HG03354 (cell line): ENCODE measurements at regions not wholly inside any gene's neighbourhood (a gene's known extent, or its start where the extent isn't known, plus 50 kb on each side); places are given as distances from the start of the nearest gene placed in this dataset.

Experiments
- ATAC-seq: cut with Tn5 transposase; IDR thresholded peaks from one replicate; pipeline ENCODE4 v1.9.1; 2021; ENCODE audit warnings: mild to moderate bottlenecking; ENCODE audit not compliant: unreplicated experiment, poor library complexity, severe bottlenecking

DNA sequence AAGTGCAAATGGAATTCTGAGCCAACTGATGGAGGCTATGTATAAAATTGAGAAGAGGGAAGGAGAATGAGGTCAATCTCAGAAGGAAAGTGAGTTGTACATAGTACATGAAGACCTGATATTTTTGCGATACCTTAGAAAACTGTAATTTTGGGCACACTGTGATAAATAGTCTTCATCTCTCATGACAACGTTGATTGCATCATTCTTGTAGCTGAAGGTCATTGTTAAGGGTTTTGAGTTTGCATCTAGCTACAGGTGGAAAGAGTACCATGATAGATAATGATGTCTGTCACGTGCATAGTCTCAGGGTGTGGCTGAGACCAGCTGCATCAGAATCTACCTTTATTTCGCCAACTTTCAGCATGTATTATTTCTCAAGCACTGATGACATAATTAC lies 435.4 kb upstream of the MDFIC2 start:
- ATAC-seq, result no peak

DNA sequence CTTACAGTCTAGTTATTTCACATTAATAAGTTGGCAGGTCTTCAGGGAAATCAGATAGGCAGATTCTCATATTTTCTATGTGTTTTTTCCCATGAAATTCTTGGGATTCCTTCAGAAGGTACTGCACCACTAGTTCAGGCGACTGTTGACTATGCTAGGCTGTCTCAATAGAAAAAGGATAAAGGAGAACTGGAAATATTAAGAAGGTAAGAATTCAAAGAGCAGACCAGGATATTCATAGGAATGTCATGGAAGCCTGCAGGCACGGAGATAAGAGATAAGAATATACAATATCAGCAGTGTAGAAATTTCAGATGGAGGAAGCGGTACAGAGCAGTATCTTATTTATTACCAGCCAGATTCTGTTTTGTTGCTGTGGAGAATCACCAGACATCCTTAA lies 432.1 kb upstream of the MDFIC2 start:
- no peak for ATAC-seq

DNA sequence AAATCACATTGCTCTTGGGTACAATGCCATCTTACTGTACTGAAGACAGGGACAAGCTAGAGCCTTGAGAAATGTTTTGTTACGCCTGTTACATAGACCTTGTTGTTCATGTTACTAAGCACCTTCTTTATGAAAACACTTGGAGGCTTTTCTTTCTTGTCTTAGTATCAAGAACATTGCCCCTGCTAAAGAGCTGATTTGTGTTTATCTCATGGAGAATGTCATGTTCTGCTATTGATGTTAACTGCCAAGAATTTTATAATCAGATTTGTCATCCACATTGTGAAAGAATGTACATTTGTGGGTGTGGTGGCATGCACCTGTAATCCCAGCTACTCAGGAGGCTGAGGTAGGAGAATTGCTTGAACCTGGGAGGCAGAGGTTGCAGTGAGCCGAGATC lies 431.3 kb upstream of the MDFIC2 start:
- no peak for ATAC-seq

DNA sequence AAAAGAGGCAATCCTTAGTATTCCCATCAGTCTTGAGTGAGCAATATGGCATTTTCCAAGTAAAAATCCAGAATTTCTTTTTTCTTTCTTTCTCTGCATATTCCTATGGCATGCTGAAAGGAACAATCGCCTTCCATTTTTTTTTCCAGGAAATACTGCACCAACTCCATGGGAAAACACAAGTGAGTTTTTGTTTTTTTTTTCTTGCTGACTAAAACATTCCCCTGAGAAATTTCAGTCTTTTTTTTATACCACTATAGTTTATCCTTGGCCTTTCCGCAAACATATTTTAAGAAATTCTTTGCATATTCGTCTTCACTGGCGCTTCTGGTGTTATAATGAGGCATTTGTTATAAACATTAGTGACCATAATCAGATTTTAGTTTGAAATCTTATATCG lies 429.6 kb upstream of the MDFIC2 start:
- no peak for ATAC-seq

DNA sequence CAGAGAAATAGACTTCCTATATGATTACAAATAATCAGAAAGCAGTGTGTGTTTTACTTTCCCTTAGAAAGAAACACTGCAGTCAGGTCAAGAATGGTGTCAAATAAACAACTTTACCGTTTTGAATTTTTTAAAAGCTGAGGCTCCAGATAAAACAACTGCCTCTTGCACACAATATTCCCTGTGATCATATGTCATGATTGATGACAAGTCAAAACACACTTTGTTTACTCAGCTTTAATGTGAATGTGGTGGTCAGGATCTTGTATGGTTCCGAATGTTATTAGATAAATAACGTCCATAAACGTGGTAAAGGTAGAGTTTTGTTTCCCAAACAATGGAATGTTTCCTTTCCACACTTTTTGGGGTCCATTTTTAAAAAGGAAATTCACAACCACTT lies 428.4 kb upstream of the MDFIC2 start:
- ATAC-seq, result no peak

DNA sequence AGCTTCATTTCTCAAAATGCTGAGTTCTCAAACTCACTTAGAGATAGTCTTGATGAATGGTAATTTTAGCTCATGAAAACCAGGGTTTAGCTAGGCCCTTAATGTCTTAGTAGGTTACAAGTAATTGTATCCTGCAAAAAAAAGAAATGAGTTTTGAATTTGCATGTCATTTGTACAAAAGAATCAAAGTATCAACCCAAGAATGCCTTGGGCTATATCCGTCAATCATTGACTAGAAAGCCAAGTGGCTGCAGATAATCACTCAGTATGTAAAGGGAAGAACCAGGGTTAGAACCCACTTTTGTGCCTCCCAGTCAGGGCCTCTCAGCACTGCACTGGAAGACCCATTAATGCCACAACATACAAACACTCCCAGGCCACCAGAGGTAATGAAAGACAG lies 427.6 kb upstream of the MDFIC2 start:
- no peak for ATAC-seq

DNA sequence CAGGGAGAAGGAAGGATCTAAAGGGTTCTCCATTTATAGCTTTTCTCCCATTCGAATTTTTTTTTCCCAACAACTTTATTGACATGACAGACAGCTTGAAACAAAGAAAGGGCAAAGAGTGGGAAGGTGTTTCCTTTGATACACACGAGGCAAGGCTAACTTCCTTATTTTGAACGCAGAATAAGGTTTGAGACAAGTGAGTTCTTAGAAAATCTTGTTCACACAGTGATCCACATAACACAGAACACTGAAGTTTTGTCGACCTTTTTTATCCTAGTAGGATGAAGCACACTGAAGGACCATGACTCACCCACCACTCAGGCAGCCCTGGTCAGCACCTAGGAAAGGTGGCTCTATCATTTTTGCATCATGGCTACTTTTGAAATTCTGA lies 425.8 kb upstream of the MDFIC2 start:
- no peak for ATAC-seq

DNA sequence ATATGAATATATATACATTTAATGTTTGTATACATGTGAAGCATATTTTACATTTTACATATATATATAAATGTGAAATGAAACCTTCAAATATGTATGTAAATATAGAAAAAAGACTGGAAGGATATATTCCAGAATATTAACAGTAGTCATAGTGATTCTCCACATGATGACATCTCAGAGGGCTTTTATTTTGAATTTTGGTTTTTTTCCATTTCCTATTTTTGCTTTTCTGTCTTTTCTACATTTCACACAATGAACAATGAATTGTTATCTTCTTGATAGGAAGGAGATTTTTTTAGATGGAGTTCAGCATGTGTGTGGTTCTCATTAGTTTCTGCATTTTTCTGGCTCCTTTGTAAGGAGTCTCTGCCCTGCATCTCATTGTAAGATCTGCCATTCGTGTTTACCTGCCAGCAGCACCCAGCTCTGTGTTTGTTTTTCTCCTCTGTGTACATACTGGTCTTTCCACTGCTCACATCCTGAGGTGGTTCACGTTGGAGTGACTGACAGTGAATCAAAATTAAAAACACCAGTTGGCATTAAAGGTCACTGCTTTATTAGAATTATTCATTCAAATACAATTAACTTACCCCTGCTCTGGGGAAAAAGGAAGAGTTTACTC lies 425.3 kb upstream of the MDFIC2 start:
- no peak for ATAC-seq

DNA sequence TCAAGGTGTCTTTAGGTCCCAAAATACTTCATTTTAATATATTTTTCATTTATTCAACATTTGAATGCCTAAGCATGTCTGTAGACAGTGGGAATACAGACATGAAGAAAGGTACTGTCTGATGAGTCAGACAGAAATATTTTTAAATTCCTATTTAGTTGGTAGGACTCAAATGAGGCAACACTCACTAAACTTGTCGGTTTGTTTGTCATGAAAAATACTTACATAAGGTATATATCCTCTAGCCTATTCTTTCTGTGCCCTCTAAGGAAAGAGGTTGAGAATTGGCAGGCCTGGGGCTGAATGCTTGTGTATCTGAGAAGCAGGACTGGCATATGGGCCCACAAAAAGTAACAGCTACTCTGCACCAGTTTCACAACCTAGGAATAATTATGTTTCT lies 423.6 kb upstream of the MDFIC2 start:
- ATAC-seq, result no peak

DNA sequence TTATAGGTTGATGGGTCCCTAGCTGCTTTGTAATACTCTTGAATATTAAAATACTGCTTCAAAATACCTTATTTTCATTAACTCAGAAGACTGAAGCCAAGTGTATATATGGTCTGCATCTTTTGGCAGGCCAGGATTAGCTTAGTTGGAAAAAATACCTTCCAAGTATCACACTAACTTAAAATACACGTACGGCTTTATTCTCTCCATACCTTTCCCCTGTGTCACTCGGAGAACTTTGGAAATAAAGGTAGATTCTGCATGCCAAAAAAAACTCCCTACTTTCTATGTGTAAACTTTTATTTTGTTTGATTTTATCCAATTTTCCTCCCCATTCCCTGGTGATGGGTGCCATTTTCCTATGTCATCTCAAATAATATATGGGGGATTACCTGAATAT lies 422.3 kb upstream of the MDFIC2 start:
- no peak for ATAC-seq

DNA sequence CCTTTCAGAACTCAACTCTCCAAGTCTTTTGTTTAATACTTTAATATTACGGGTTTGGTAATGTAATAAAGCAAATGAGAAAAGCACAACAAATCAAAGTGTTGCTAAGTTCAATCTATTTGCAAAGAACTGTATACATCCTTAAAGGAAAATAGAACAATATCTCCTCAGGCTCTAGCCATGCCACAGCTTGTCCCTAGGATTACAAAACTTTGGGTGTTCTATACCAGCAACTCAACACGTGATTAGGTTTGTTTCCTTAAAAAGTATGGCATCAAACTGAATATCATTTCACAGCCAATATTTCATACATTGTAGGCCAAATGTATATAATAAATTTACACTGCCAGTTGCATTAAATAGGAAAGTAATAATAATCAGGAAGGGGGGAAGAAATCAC lies 418.6 kb upstream of the MDFIC2 start:
- no peak for ATAC-seq

DNA sequence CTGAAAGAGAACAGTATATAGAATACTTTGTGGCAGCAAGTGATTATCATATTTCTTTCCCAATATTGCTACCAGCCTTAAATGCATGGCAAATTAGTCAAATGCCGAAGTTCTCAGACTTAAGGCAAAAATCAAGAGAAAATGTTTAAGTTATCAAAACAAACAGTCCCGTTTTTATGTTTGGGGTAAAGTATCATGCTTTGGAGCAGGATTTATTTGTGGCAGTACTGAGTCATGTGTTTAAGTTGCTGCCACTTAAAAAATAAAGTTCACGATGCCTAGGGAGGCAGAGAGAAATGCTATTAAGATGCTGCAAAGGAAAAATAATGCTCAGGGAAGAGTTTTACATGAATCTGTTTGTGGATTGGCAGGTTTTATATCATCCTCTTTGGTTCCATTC lies 417.4 kb upstream of the MDFIC2 start:
- ATAC-seq, result no peak

DNA sequence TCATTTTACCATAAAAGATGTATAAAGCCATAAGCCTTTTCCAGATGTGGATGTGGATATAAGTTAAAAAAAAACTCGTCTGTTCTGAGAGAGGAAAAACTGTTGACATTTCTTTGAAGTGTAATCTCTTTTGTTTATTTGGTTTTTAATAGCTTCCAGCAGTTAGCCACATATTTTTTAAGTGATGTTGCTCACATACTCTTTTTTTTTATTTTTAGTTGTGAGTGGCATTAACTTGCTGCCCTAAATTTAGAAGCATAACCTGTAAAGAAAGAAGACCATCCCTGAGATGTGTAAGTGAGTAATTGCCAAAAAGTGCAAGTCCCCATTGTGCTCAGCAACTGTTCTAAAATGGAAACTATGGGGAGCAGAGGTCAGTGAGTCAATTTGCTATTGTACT lies 415.9 kb upstream of the MDFIC2 start:
- no peak for ATAC-seq

DNA sequence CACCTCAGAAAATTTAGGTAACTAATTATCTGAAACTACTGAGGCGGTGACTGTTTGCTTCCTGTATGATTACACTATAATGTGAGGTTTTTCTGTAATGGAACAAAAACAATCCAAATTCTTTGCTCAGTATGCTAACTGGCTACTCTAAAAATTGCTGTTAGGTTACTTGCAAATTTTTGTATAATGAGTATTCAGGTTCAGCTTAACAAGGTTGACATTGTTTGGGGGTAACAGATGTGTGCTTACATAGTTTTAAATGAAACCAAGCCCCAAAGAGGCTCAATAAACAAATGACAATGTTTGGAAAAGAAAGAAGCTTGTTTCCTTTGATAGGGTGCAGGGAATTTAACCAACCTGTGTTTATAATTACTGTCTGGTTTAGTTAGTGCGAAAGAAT lies 414.5 kb upstream of the MDFIC2 start:
- ATAC-seq, result no peak

DNA sequence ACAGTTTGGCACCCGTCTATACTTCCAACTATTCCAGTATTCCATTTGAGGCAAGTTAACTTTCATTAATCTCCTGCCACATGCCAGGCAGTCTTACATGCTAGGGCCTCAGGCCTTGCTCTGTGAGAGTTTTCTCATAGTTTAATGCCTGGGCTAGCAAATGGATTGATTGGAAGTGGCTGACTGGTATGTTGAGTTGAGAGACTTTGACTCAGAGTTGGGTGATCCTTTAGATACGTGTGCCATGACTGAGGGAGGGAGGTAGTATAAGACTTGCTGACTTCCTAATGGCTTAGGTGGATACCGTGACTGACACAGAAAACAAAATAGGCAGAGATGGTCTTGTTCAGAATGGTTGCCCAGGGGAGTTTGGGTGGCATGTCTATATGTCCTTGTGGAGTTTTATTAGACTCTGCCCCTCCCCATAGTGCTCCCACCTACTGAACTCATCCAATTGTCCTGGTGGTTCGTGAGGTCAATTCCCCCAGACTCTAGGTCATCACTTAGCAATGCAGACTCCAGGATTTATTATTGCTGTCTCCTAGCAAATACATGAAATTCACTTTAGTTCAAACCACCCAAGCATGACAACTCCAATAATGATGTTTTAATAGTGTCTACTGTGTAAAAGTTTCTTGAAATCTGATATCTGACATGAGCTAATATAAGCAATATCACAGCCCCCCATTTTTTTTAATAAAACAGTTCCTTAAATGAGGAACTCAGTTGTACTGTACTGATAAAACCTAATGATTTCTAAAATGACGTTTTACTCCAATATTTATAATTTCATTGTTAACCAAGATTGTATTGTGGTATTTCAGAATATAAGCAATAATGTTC lies 413.9 kb upstream of the MDFIC2 start:
- ATAC-seq, result no peak

DNA sequence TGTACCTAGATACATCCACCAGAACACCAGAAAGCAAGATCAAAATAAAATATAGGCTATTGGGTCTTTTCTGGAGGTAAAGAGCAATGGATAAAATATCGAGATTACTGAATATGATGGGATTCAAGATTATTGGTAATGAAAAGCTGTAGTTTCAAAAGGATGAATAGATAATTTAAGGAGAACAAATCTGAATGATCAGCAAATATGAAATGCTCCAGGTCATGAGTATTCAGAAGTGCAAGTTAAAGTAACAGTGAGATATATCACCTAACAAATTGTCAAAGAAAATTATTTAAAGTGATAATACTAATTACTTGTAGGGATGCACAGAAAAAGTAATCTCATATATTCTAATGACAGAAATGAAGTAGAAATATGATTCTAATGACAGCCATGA lies 409.6 kb upstream of the MDFIC2 start:
- no peak for ATAC-seq

DNA sequence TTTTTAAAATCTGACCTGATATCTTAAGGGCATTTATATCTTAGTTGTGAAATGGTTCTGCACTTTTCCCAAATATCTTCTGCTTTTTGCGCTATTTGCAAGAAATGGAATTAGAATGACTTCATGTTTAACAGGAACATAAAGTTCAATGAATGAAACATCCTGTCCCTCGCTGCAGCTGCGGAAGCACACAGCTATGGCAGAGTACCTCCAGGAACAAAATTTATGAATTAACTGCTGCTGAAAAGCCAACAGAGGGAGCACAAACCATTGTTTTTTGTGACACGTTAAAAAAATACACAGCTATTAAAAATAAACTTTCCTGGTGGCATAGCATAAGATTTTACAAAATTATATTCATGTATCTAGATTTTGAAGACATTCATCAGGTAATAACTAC lies 404.4 kb upstream of the MDFIC2 start:
- no peak for ATAC-seq

DNA sequence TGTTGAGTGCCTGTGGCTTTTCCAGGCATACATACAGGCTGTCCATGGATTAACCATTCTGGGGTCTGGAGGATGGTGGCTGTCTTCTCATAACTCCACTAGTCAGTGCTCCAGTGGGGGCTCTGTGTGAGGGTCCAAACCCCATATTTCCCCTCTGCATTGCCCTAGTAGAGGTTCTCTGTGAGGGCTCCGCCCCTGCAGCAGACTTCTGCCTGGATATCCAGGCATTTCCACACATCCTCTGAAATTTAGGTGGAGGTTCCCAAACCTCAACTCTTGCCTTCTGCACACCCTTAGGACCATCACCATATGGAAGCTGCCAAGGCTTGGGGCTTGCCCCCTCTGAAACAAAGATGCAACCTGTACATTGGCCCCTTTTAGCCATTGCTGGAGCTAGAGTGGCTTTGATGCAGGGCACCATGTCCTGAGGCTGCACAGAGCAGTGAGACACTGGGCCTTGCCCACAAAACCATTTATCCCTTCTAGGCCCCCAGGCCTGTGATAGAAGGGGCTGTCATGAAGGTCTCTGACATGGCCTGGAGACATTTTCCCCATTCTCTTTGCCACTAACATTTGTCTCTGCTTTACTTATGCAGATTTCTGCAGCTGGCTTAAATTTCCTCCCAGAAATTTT lies 400.1 kb upstream of the MDFIC2 start:
- no peak for ATAC-seq

DNA sequence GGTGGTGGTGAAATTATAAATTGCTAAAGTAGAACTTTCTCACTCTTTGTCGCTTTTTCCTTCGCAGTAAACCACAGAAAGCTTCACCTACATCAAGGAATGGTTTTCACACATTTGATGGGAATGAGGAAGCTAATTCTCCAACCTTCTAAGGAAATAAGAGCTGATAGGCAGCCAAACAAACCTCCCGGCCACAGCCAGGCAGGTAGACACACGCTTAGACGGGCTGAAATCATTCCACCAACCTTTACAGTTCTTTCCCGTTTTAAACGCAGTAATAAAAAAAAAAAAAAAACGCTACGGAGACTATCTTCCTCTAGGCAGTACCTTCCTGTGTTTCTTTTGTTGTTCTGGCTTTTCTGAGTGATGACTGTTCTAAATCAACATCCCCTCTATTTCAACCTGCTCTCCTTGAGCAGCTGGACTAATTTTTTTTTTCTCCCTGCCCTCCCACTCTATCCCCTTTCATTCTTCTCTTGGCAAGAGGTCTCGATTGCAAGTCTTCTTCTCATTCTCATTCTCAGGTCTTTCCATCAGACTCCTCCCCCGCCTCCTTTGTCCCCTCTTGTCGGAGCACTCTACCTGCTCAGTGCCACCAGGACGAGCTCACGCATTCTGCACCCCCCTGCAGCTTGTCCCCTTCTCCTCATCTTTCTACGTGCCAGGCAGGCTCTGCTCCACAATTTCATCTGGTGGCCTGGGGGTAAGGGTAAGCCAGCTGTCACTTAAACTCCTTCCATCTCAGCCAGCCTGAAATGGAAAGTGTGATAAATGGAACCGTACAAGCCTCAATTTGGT lies 391.1 kb upstream of the MDFIC2 start:
- ATAC-seq, result no peak

DNA sequence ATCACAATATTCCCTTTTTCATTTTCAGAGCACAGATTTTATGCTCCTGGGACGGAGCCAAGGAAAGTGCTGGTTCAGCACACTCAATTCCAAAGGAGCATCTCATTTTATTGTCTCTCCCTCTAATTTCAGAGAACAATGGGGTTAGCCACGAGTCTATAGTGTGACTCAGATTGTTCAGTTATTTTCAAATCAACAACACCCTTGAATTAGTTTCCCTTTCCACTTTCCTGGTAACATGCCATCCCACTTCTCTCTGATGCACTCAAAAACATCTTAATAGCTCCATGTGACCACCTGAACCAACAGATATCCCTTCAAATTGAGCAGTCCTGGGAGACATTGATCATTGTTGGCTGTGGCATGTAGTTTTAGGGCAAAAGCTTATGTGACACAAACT lies 389.7 kb upstream of the MDFIC2 start:
- ATAC-seq, result no peak
